Adrenal gland (tissue), 9 donors: ENCODE measurements at regions not wholly inside any gene's neighbourhood (a gene's known extent, or its start where the extent isn't known, plus 50 kb on each side); places are given as distances from the start of the nearest gene placed in this dataset.

Source experiments
- DNase-seq, 7 donors: peaks; one replicate each; pipeline ENCODE4 v3.0.0-alpha.2; 2019 to 2020
- H3K27ac ChIP-seq, 5 donors: fragments of 200-600 bp; sonication (generic) in 4 of 5; 1 replicate in 3 of 5; 2 replicates in 2 of 5; pipeline versions ENCODE4 v1.5.1 to v1.8.0; 2016 to 2020; ENCODE audit warnings: mild to moderate bottlenecking in 1 of 5
- H3K27me3 ChIP-seq: fragments of 200-600 bp; 2 replicates; pipeline ENCODE4 v1.8.0; 2021
- H3K36me3 ChIP-seq, 2 donors: fragments of 200-600 bp; replicated peaks in 1 of 2; 1 replicate in 1 of 2; 2 replicates in 1 of 2; pipeline versions ENCODE4 v1.5.1 to v1.8.0; 2018 to 2022
- H3K4me1 ChIP-seq, 2 donors: fragments of 200-600 bp; replicated peaks in 1 of 2; 1 replicate in 1 of 2; 2 replicates in 1 of 2; pipeline versions ENCODE4 v1.5.1 to v1.8.0; 2018 to 2021
- H3K4me3 ChIP-seq, 4 donors: fragments of 200-600 bp; sonication (generic) in 3 of 4; one replicate each; pipeline ENCODE4 v1.5.1; 2016 to 2018
- H3K9me3 ChIP-seq, 3 donors: fragments of 200-600 bp; sonication (generic) in 1 of 3; replicated peaks in 1 of 3; 1 replicate in 2 of 3; 2 replicates in 1 of 3; pipeline versions ENCODE4 v1.5.1 to v1.8.0; 2016 to 2021
- CTCF ChIP-seq, 6 experiments: fragments of 450-650 bp in 4 of 6; fragments of 200-600 bp in 2 of 6; sonication (generic) in 1 of 6; IDR thresholded peaks; 1 replicate in 5 of 6; 2 replicates in 1 of 6; pipeline versions ENCODE4 v1.5.1 to v1.8.0; 2016 to 2021; ENCODE audit warnings: antibody characterized with exemption in 6 of 6, mild to moderate bottlenecking in 2 of 6, moderate library complexity in 1 of 6
- POLR2A ChIP-seq, 2 donors: fragments of 450-650 bp; IDR thresholded peaks; one replicate each; pipeline ENCODE4 v1.6.1; 2017; ENCODE audit warnings: antibody characterized with exemption in 2 of 2, mild to moderate bottlenecking in 2 of 2, moderate library complexity in 1 of 2
- WGBS, 4 donors: extraction: QIAGEN DNeasy Blood & Tissue Kit in 2 of 4; methylation state at CpG; one replicate each; pipeline versions ENCODE4 v1.1.5 to v1.1.7; 2013 to 2017; 5-methylcytosine and 5-hydroxymethylcytosine counted together
- intact Hi-C, 2 donors: fragments of 100-400 bp; cut with DNase I; formaldehyde crosslinking; loops; one replicate each; pipeline versions ENCODE4 v1.14.1 to v1.15.0; 2022 to 2023
- donor health status: healthy with polysubstance abuse.
- donor health status: Bipolar disorder and iron deficiency.
- donor health status: DM: yes; HTN: yes; CAD: no.
- donor health status: DM: no; HTN: no; CAD: no.
- donor health status: DM: no; HTN: no; CAD: no.

GRCh38 chr18:28571929-28572328 is 395.0 kb upstream of the CDH2 start:
- no peak overlapping the region for H3K27ac ChIP-seq
- H3K4me3 ChIP-seq: no peak overlapping the region
- H3K36me3 ChIP-seq: no peaks in the 10 kb centered on the region
- intact Hi-C loops: no loop called here
- TF ChIP-seq POLR2A (IDR thresholded peaks at IDR 0.05) (no peak), CTCF (IDR thresholded peaks at IDR 0.05) (no peak)
- 65 to 76% (median 71%) methylated on average over 2 of the region's 2 CpGs for WGBS, 4 donors
- no peaks in the 10 kb centered on the region for H3K27me3 ChIP-seq
- H3K4me1 ChIP-seq: no peaks in the 10 kb centered on the region
- no peak for DNase-seq
- H3K9me3 ChIP-seq: no peaks in the 10 kb centered on the region

- Histone ChIP-seq H3K27ac (no peak overlapping the region), H3K4me3 (no peak overlapping the region), H3K36me3 (no peaks in the 10 kb centered on the region), H3K9me3 (no peaks in the 10 kb centered on the region), H3K4me1 (no peaks in the 10 kb centered on the region), H3K27me3 (no peaks in the 10 kb centered on the region)
- no peak for TF ChIP-seq POLR2A (IDR thresholded peaks at IDR 0.05)
- TF ChIP-seq CTCF (IDR thresholded peaks at IDR 0.05): no peak
- intact Hi-C loops: no loop called here
- DNase-seq: no peak
These were observed 383.4 kb upstream of the CDH2 start for GRCh38 chr18:28560331-28560730.

- no peaks in the 10 kb centered on the region for H3K36me3 ChIP-seq
- no peak overlapping the region for H3K4me3 ChIP-seq
- H3K27me3 ChIP-seq: no peaks in the 10 kb centered on the region
- no peak overlapping the region for H3K27ac ChIP-seq
- WGBS, 4 donors: 20 to 39% (median 28%) methylated on average over 1 of the region's 1 CpG
- DNase-seq: no peak
- intact Hi-C loops: no loop called here
- H3K4me1 ChIP-seq: no peaks in the 10 kb centered on the region
- no peak for TF ChIP-seq CTCF (IDR thresholded peaks at IDR 0.05)
- TF ChIP-seq POLR2A (IDR thresholded peaks at IDR 0.05): no peak
- no peaks in the 10 kb centered on the region for H3K9me3 ChIP-seq
These were observed 382.6 kb upstream of the CDH2 start for GRCh38 chr18:28559511-28559910.

GRCh38 chr18:28541934-28542333 is 365.0 kb upstream of the CDH2 start:
- intact Hi-C loops: no loop called here
- H3K27me3 ChIP-seq: no peaks in the 10 kb centered on the region

More at GRCh38 chr18:28541934-28542333, 365.0 kb upstream of the CDH2 start:
- 59 to 71% (median 65%) methylated on average over 4 of the region's 4 CpGs for WGBS, 4 donors
- Histone ChIP-seq H3K9me3 (no peaks in the 10 kb centered on the region), H3K36me3 (no peaks in the 10 kb centered on the region), H3K4me1 (no peaks in the 10 kb centered on the region), H3K27ac (no peak overlapping the region), H3K4me3 (no peak overlapping the region)
- DNase-seq: no peak
- TF ChIP-seq CTCF (IDR thresholded peaks at IDR 0.05): no peak
- TF ChIP-seq POLR2A (IDR thresholded peaks at IDR 0.05): no peak
